ENCODE measurements at regions not wholly inside any gene's neighbourhood (a gene's known extent, or its start where the extent isn't known, plus 50 kb on each side); places are given as distances from the start of the nearest gene placed in this dataset.

- TF ChIP-seq CTCF (IDR thresholded peaks at IDR 0.05; ENCODE audit: low read depth, low read length) (no peak), EZH2phosphoT487 (IDR thresholded peaks at IDR 0.05; ENCODE audit: low read depth) (no peak)
Observed at GRCh38 chr10:28181478-28182096, 121.3 kb downstream of the MPP7 start.
